Calu3 (cell line): ENCODE measurements at regions not wholly inside any gene's neighbourhood (a gene's known extent, or its start where the extent isn't known, plus 50 kb on each side); places are given as distances from the start of the nearest gene placed in this dataset.

Source experiments
- BruUV-seq: library from RNA; stranded (reverse); fragments of 400-500 nt; replicated peaks from 2 replicates; lab custom pipeline; 2021; lab: Mats Ljungman, UMichigan
- CTCF ChIA-PET: fragments of 300-600 bp; sonication (Branson Sonifier 250); formaldehyde crosslinking; loops from one replicate; lab custom pipeline; 2022; ENCODE audit warnings: antibody characterized with exemption; lab: Charles Lee
- DNase-seq: peaks from one replicate; pipeline ENCODE4 v3.0.0; 2022
- H3K27ac Mint-ChIP-seq: one replicate; pipeline ENCODE4 v1.8.0; 2022; ENCODE audit warnings: mixed read lengths; ENCODE audit not compliant: unreplicated experiment
- H3K27me3 Mint-ChIP-seq: one replicate; pipeline ENCODE4 v1.8.0; 2022; ENCODE audit warnings: mixed read lengths; ENCODE audit not compliant: unreplicated experiment
- H3K36me3 Mint-ChIP-seq: one replicate; pipeline ENCODE4 v1.8.0; 2022; ENCODE audit warnings: mild to moderate bottlenecking, moderate library complexity, mixed read lengths; ENCODE audit not compliant: insufficient read depth, unreplicated experiment
- H3K4me1 Mint-ChIP-seq: one replicate; pipeline ENCODE4 v1.8.0; 2022; ENCODE audit warnings: mild to moderate bottlenecking, low read depth, mixed read lengths; ENCODE audit not compliant: unreplicated experiment
- H3K4me3 Mint-ChIP-seq: one replicate; pipeline ENCODE4 v1.8.0; 2022; ENCODE audit warnings: mild to moderate bottlenecking, low read depth, moderate library complexity, mixed read lengths; ENCODE audit not compliant: unreplicated experiment
- H3K9me3 Mint-ChIP-seq: one replicate; pipeline ENCODE4 v1.8.0; 2022; ENCODE audit warnings: low read depth, mixed read lengths; ENCODE audit not compliant: unreplicated experiment
- intact Hi-C: fragments of 100-400 bp; cut with micrococcal nuclease; formaldehyde crosslinking; loops from one replicate; pipeline ENCODE4 v1.10.0; 2022; ENCODE audit not compliant: unreplicated experiment
- TF ChIP-seq, protein P1 (sequence below): fragments of 200-600 bp; IDR thresholded peaks from one replicate; pipeline ENCODE4 v1.8.0; 2022; ENCODE audit warnings: antibody characterized with exemption; ENCODE audit not compliant: unreplicated experiment

DNA sequence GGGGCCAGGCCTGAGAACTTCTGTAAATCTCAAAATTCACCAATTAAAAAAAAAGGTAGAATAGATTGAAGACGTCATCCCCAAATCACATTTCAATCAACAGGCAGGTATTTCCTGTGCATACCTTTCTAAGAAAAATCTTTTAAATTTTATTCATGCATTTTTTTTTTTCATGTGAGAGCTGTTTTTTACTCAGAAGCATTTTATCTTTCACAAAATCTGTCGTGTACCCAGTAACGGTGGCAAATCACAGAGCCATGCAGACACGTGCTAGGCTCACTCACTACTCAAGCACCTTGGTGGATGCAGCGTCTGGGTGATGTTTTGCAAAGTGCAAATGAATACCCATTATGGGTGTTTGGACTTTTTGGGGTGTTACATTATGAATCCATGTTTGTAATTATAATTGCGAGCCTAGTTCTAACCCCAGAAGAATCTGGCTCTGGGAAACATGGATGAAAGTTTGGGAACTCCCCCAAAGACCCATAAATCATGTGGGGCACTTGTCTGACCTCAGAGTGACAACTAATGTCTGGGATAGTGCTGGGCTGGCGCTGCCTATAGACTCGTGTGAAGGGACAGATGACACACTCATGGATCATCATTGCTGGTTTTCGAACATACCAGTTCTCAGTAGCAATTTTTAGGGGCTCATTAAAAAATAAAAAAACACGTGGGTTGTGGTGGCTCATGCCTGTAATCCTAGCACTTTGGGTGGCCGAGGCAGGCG lies 335.2 kb downstream of the LPIN1 start:
- H3K4me3 Mint-ChIP-seq: no peak overlapping the region
- no peaks in the 10 kb centered on the region for H3K9me3 Mint-ChIP-seq
- TF ChIP-seq, protein P1, sequence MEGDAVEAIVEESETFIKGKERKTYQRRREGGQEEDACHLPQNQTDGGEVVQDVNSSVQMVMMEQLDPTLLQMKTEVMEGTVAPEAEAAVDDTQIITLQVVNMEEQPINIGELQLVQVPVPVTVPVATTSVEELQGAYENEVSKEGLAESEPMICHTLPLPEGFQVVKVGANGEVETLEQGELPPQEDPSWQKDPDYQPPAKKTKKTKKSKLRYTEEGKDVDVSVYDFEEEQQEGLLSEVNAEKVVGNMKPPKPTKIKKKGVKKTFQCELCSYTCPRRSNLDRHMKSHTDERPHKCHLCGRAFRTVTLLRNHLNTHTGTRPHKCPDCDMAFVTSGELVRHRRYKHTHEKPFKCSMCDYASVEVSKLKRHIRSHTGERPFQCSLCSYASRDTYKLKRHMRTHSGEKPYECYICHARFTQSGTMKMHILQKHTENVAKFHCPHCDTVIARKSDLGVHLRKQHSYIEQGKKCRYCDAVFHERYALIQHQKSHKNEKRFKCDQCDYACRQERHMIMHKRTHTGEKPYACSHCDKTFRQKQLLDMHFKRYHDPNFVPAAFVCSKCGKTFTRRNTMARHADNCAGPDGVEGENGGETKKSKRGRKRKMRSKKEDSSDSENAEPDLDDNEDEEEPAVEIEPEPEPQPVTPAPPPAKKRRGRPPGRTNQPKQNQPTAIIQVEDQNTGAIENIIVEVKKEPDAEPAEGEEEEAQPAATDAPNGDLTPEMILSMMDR: no peak
- H3K36me3 Mint-ChIP-seq: no peaks in the 10 kb centered on the region
- peaks cover 25% of the 10 kb centered on the region for H3K27me3 Mint-ChIP-seq
- no peak for DNase-seq
- BruUV-seq: no TSS peak
- H3K4me1 Mint-ChIP-seq: no peaks in the 10 kb centered on the region
- CTCF ChIA-PET: interaction anchor here (0.6 kb wide), 1 partner anchor 9 kb away, joined by 4 read pairs; no protein-coding TSS in a partner anchor
- intact Hi-C loops: no loop called here
- no peak overlapping the region for H3K27ac Mint-ChIP-seq

DNA sequence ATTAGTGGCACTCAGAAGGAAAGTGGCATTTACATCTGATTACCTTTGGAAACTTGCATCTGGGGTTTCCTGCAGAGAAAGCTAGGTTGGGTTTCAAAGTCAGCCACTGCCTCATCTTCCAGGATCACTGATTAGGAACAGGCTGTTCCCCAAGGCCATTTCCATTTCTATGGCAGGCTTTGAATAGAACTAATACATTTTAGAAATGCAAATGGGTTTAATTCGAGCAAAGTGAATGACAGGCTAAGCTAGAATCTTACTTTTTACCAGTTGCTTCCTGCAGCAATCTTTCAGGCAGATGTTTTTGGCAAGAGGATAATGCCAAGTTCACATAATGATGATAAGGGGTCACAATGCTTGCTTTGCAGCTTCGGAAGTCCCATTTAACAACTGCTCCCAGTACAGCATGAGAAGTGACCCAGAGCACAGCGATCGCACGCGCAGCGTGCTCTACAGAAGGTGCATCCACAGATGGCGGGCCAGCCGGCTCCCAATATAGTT lies 336.7 kb downstream of the LPIN1 start:
- TF ChIP-seq, protein P1: no peak
- Mint-ChIP-seq H3K27ac (no peak overlapping the region), H3K4me3 (no peak overlapping the region), H3K36me3 (no peaks in the 10 kb centered on the region), H3K9me3 (no peaks in the 10 kb centered on the region), H3K4me1 (no peaks in the 10 kb centered on the region), H3K27me3 (peaks cover 10% of the 10 kb centered on the region)
- CTCF ChIA-PET: no interaction called here
- BruUV-seq: no TSS peak
- DNase-seq: no peak
- intact Hi-C loops: no loop called here

DNA sequence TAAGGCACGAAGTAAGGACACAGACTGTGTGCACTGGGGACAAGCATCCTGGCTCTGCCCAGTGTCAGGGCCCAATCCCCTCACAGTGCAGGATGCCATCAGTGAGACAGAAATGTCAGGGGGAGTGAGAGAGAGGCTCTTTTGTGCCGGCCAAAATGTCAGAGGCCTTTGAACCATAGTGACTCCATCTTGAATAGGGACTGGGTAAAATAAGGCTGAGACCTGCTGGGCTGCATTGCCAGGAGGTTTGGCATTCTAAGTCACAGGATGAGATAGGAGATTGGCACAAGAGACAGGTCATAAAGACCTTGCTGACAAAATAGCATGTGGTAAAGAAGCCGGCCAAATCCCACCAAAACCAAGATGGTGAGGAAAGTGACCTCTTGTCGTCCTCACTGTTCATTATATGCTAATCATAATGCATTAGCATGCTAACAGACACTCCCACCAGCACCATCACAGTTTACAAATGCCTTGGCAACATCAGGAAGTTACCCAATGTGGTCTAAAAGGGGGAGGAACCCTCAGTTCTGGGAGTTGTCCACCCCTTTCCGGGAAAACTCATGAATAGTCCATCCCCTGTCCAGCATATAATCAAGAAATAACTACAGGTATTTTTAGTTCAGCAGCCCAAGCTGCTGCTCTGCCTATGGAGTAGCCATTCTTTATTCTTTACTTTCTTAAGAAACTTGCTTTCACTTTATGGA lies 337.4 kb downstream of the LPIN1 start:
- TF ChIP-seq, protein P1: no peak
- CTCF ChIA-PET: no interaction called here
- intact Hi-C loops: no loop called here
- Mint-ChIP-seq H3K27ac (no peak overlapping the region), H3K27me3 (peaks cover 2% of the 10 kb centered on the region), H3K9me3 (no peaks in the 10 kb centered on the region), H3K36me3 (no peaks in the 10 kb centered on the region), H3K4me1 (no peaks in the 10 kb centered on the region), H3K4me3 (no peak overlapping the region)
- DNase-seq: no peak
- BruUV-seq: no TSS peak

DNA sequence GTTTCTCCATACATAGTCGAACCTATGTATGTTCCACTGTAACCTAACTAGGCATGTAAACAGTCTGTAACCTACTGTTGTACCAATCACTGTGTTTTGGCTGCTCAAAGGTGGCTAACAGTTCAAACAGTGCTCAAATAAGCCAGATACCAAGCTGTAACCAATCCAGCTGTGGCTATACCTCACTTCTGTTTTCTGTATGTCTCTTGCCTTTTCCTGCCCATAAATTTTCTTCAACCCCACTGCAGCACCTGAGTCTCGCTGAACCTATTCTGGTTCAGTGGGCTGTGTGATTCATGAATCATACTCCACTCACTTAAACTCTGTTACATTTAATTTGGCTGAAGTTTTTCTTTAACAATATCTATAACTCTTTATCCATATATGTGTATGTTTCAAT lies 340.7 kb downstream of the LPIN1 start:
- Mint-ChIP-seq H3K4me3 (no peak overlapping the region), H3K27ac (no peak overlapping the region), H3K27me3 (no peaks in the 10 kb centered on the region), H3K9me3 (peaks cover 6% of the 10 kb centered on the region), H3K36me3 (no peaks in the 10 kb centered on the region), H3K4me1 (no peaks in the 10 kb centered on the region)
- CTCF ChIA-PET: no interaction called here
- no TSS peak for BruUV-seq
- intact Hi-C loops: no loop called here
- no peak for DNase-seq
- TF ChIP-seq, protein P1: no peak
